Memory B cell (primary cell): ENCODE measurements at regions not wholly inside any gene's neighbourhood (a gene's known extent, or its start where the extent isn't known, plus 50 kb on each side); places are given as distances from the start of the nearest gene placed in this dataset.
"Not testable (repeated sequence)": the region's sequence is repeated elsewhere in the genome, so short reads cannot be mapped to it uniquely, and the experiment has no call there.

Source experiments
- ATAC-seq: fragments of 150-1000 bp; cut with Tn5 transposase; 2 replicates; pipeline ENCODE4 v1.10.0; 2021; ENCODE audit warnings: low read depth, mild to moderate bottlenecking, moderate library complexity
- DNase-seq, 2 donors: peaks; one replicate each; pipeline ENCODE4 v3.0.0; 2022; ENCODE audit warnings: low spot score in 2 of 2
- H3K27ac Mint-ChIP-seq: one replicate; pipeline ENCODE4 v1.8.0; 2022; ENCODE audit warnings: mild to moderate bottlenecking, moderate library complexity, mixed read lengths
- H3K27me3 Mint-ChIP-seq: one replicate; pipeline ENCODE4 v1.8.0; 2022; ENCODE audit warnings: mixed read lengths
- H3K36me3 Mint-ChIP-seq: one replicate; pipeline ENCODE4 v1.8.0; 2022; ENCODE audit warnings: mild to moderate bottlenecking, mixed read lengths
- H3K4me1 Mint-ChIP-seq: one replicate; pipeline ENCODE4 v1.8.0; 2022; ENCODE audit warnings: mixed read lengths
- H3K4me3 Mint-ChIP-seq: one replicate; pipeline ENCODE4 v1.8.0; 2022; ENCODE audit warnings: mild to moderate bottlenecking, moderate library complexity, mixed read lengths
- H3K9me3 Mint-ChIP-seq: one replicate; pipeline ENCODE4 v1.8.0; 2022; ENCODE audit warnings: mixed read lengths

GRCh38 chrX:46256875-46257274 lies 288.3 kb downstream of the ZNF674 start:
- Mint-ChIP-seq H3K9me3 (no peaks in the 10 kb centered on the region), H3K27ac (no peak overlapping the region), H3K4me3 (no peak overlapping the region), H3K27me3 (peaks cover 4% of the 10 kb centered on the region), H3K36me3 (no peaks in the 10 kb centered on the region), H3K4me1 (peaks cover 3% of the 10 kb centered on the region)
- DNase-seq (no peak), ATAC-seq (no peak)

GRCh38 chrX:46255046-46255445 lies 290.2 kb downstream of the ZNF674 start:
- Mint-ChIP-seq H3K27me3 (peaks cover 2% of the 10 kb centered on the region), H3K36me3 (no peaks in the 10 kb centered on the region), H3K9me3 (no peaks in the 10 kb centered on the region), H3K4me3 (no peak overlapping the region), H3K4me1 (peaks cover 3% of the 10 kb centered on the region), H3K27ac (no peak overlapping the region)
- ATAC-seq (no peak), DNase-seq (no peak)

GRCh38 chrX:46254641-46255040 lies 290.6 kb downstream of the ZNF674 start:
- H3K27ac Mint-ChIP-seq: no peak overlapping the region
- H3K9me3 Mint-ChIP-seq: no peaks in the 10 kb centered on the region
- peaks cover under 1% of the 10 kb centered on the region for H3K27me3 Mint-ChIP-seq
- no peaks in the 10 kb centered on the region for H3K36me3 Mint-ChIP-seq
- no peak overlapping the region for H3K4me3 Mint-ChIP-seq
- no peak for DNase-seq
- H3K4me1 Mint-ChIP-seq: peaks cover 3% of the 10 kb centered on the region
- ATAC-seq: no peak

GRCh38 chrX:46251755-46252154 lies 293.5 kb downstream of the ZNF674 start:
- no peak for ATAC-seq
- Mint-ChIP-seq H3K27ac (no peak overlapping the region), H3K4me1 (peaks cover 3% of the 10 kb centered on the region), H3K4me3 (no peak overlapping the region), H3K9me3 (no peaks in the 10 kb centered on the region), H3K36me3 (no peaks in the 10 kb centered on the region), H3K27me3 (peaks cover 5% of the 10 kb centered on the region)
- DNase-seq: no peak

- ATAC-seq: no peak
- no peak overlapping the region for H3K27ac Mint-ChIP-seq
- H3K4me3 Mint-ChIP-seq: no peak overlapping the region
- peaks cover 3% of the 10 kb centered on the region for H3K4me1 Mint-ChIP-seq
- no peaks in the 10 kb centered on the region for H3K36me3 Mint-ChIP-seq
- H3K27me3 Mint-ChIP-seq: peaks cover 5% of the 10 kb centered on the region
- no peaks in the 10 kb centered on the region for H3K9me3 Mint-ChIP-seq
- DNase-seq: no peak
Measured at GRCh38 chrX:46250151-46250550, 295.1 kb downstream of the ZNF674 start.

- Mint-ChIP-seq H3K27ac (no peak overlapping the region), H3K4me1 (no peaks in the 10 kb centered on the region), H3K4me3 (no peak overlapping the region), H3K9me3 (no peaks in the 10 kb centered on the region), H3K27me3 (peaks cover 5% of the 10 kb centered on the region), H3K36me3 (no peaks in the 10 kb centered on the region)
- DNase-seq (no peak), ATAC-seq (no peak)
Measured at GRCh38 chrX:46247456-46247855, 297.8 kb downstream of the ZNF674 start.

GRCh38 chrX:46244451-46244850 lies 300.8 kb downstream of the ZNF674 start:
- no peak for ATAC-seq
- H3K4me3 Mint-ChIP-seq: no peak overlapping the region
- H3K9me3 Mint-ChIP-seq: peaks cover 1% of the 10 kb centered on the region
- no peak overlapping the region for H3K27ac Mint-ChIP-seq
- H3K36me3 Mint-ChIP-seq: no peaks in the 10 kb centered on the region
- H3K4me1 Mint-ChIP-seq: no peaks in the 10 kb centered on the region
- no peak for DNase-seq
- peaks cover 3% of the 10 kb centered on the region for H3K27me3 Mint-ChIP-seq

- H3K9me3 Mint-ChIP-seq: peaks cover 1% of the 10 kb centered on the region
- H3K27me3 Mint-ChIP-seq: peaks cover 2% of the 10 kb centered on the region
- no peaks in the 10 kb centered on the region for H3K4me1 Mint-ChIP-seq
- H3K36me3 Mint-ChIP-seq: no peaks in the 10 kb centered on the region
- no peak overlapping the region for H3K27ac Mint-ChIP-seq
- H3K4me3 Mint-ChIP-seq: no peak overlapping the region
- ATAC-seq (no peak), DNase-seq (no peak)
Measured at GRCh38 chrX:46236411-46236810, 308.8 kb downstream of the ZNF674 start.

- no peaks in the 10 kb centered on the region for H3K36me3 Mint-ChIP-seq
- H3K27ac Mint-ChIP-seq: no peak overlapping the region
- peaks cover 1% of the 10 kb centered on the region for H3K9me3 Mint-ChIP-seq
- no peak overlapping the region for H3K4me3 Mint-ChIP-seq
- H3K27me3 Mint-ChIP-seq: peaks cover 5% of the 10 kb centered on the region
- no peaks in the 10 kb centered on the region for H3K4me1 Mint-ChIP-seq
- ATAC-seq: no peak
- DNase-seq: no peak
Measured at GRCh38 chrX:46235778-46236177, 309.4 kb downstream of the ZNF674 start.

- Mint-ChIP-seq H3K4me3 (no peak overlapping the region), H3K4me1 (no peaks in the 10 kb centered on the region), H3K9me3 (peaks cover under 1% of the 10 kb centered on the region), H3K27me3 (peaks cover 5% of the 10 kb centered on the region), H3K36me3 (no peaks in the 10 kb centered on the region), H3K27ac (no peak overlapping the region)
- no peak for ATAC-seq
- DNase-seq: no peak
Measured at GRCh38 chrX:46234775-46235174, 310.4 kb downstream of the ZNF674 start.

GRCh38 chrX:46228389-46228788 lies 316.8 kb downstream of the ZNF674 start:
- no peaks in the 10 kb centered on the region for H3K36me3 Mint-ChIP-seq
- H3K27ac Mint-ChIP-seq: no peak overlapping the region
- DNase-seq: no peak
- H3K27me3 Mint-ChIP-seq: peaks cover 4% of the 10 kb centered on the region
- H3K4me3 Mint-ChIP-seq: no peak overlapping the region
- no peak for ATAC-seq
- H3K9me3 Mint-ChIP-seq: no peaks in the 10 kb centered on the region
- H3K4me1 Mint-ChIP-seq: no peaks in the 10 kb centered on the region

GRCh38 chrX:46226422-46226821 lies 318.8 kb downstream of the ZNF674 start:
- DNase-seq: no peak

GRCh38 chrX:46223499-46223898 lies 321.7 kb downstream of the ZNF674 start:
- H3K9me3 Mint-ChIP-seq, DNase-seq, H3K4me3 Mint-ChIP-seq, ATAC-seq, H3K27me3 Mint-ChIP-seq, H3K4me1 Mint-ChIP-seq, H3K36me3 Mint-ChIP-seq, H3K27ac Mint-ChIP-seq: not testable (repeated sequence)

More at GRCh38 chrX:46226422-46226821, 318.8 kb downstream of the ZNF674 start:
- no peak overlapping the region for H3K27ac Mint-ChIP-seq
- no peak for ATAC-seq
- H3K4me3 Mint-ChIP-seq: no peak overlapping the region
- H3K36me3 Mint-ChIP-seq: no peaks in the 10 kb centered on the region
- peaks cover 4% of the 10 kb centered on the region for H3K27me3 Mint-ChIP-seq
- H3K4me1 Mint-ChIP-seq: no peaks in the 10 kb centered on the region
- H3K9me3 Mint-ChIP-seq: peaks cover 1% of the 10 kb centered on the region

GRCh38 chrX:46220822-46221221 lies 324.4 kb downstream of the ZNF674 start:
- Mint-ChIP-seq H3K9me3 (peaks cover 1% of the 10 kb centered on the region), H3K27ac (no peak overlapping the region), H3K27me3 (no peaks in the 10 kb centered on the region), H3K4me1 (no peaks in the 10 kb centered on the region), H3K4me3 (no peak overlapping the region), H3K36me3 (no peaks in the 10 kb centered on the region)
- ATAC-seq: no peak
- no peak for DNase-seq

GRCh38 chrX:46218373-46218772 lies 326.8 kb downstream of the ZNF674 start:
- no peaks in the 10 kb centered on the region for H3K4me1 Mint-ChIP-seq
- ATAC-seq: no peak
- no peak for DNase-seq
- no peak overlapping the region for H3K27ac Mint-ChIP-seq
- H3K36me3 Mint-ChIP-seq: no peaks in the 10 kb centered on the region
- H3K4me3 Mint-ChIP-seq: no peak overlapping the region
- H3K9me3 Mint-ChIP-seq: peaks cover 1% of the 10 kb centered on the region
- no peaks in the 10 kb centered on the region for H3K27me3 Mint-ChIP-seq
